ENCODE measurements at regions not wholly inside any gene's neighbourhood (a gene's known extent, or its start where the extent isn't known, plus 50 kb on each side); places are given as distances from the start of the nearest gene placed in this dataset.

GRCh38 chr9:30524311-30524710 lies 1860.1 kb upstream of the ACO1 start:
- Histone ChIP-seq H3K4me3 (no peak overlapping the region), H3F3A (ENCODE audit: insufficient read depth, low read depth) (no peaks in the 10 kb centered on the region), H3K4me2 (no peak overlapping the region), H3K9me3 (ENCODE audit: insufficient read depth, low read depth) (no peaks in the 10 kb centered on the region), H4K20me1 (ENCODE audit: insufficient read depth) (no peaks in the 10 kb centered on the region), H3K4me1 (replicated peaks; ENCODE audit: insufficient read depth) (no peaks in the 10 kb centered on the region), H3K9me2 (ENCODE audit: insufficient read depth) (no peaks in the 10 kb centered on the region), H3K27ac (no peak overlapping the region), H3K36me3 (ENCODE audit: low read depth) (no peaks in the 10 kb centered on the region), H3K79me2 (ENCODE audit: low read depth) (no peaks in the 10 kb centered on the region), H2AFZ (no peak overlapping the region), H3K27me3 (ENCODE audit: insufficient read depth, low read depth) (no peaks in the 10 kb centered on the region)
- no peak for TF ChIP-seq EZH2 (IDR thresholded peaks at IDR 0.05; ENCODE audit: low read depth)
- TF ChIP-seq CTCF (conservative IDR thresholded peaks at IDR 0.05): no peak
- no TSS peak for BruUV-seq (replicated peaks)
- POLR2A ChIA-PET (ENCODE audit: unreplicated experiment): no interaction called here
- no peak for DNase-seq
- CTCF ChIA-PET: no interaction called here
- intact Hi-C loops (cut with micrococcal nuclease; ENCODE audit: unreplicated experiment): no loop called here

DNA sequence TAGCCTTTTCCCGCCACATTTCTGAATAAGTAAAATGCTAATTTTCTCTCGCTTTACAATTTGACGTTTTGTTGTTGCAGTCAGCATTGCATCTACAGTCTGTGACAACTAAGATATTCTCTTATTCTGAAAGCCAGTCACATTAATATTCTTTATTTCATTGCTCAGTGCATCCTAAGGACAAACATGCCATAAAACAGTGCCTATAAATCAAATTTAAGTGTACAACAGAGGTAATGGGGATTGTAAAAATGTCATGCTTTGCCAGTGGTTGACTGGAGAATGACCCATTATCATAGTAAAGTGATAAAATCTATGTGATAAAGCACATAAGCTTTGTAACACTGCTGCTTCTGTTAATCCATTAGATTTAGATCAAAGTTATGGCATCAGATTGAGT lies 1850.0 kb upstream of the ACO1 start:
- Histone ChIP-seq H3K4me2 (no peak overlapping the region), H3K79me2 (ENCODE audit: low read depth) (no peaks in the 10 kb centered on the region), H3K9me3 (ENCODE audit: insufficient read depth, low read depth) (no peaks in the 10 kb centered on the region), H3F3A (ENCODE audit: insufficient read depth, low read depth) (no peaks in the 10 kb centered on the region), H4K20me1 (ENCODE audit: insufficient read depth) (no peaks in the 10 kb centered on the region), H3K27me3 (ENCODE audit: insufficient read depth, low read depth) (no peaks in the 10 kb centered on the region), H3K4me1 (replicated peaks; ENCODE audit: insufficient read depth) (no peaks in the 10 kb centered on the region), H3K4me3 (no peak overlapping the region), H3K36me3 (ENCODE audit: low read depth) (no peaks in the 10 kb centered on the region), H3K9me2 (ENCODE audit: insufficient read depth) (no peaks in the 10 kb centered on the region), H2AFZ (no peak overlapping the region), H3K27ac (no peak overlapping the region)
- intact Hi-C loops (cut with micrococcal nuclease; ENCODE audit: unreplicated experiment): no loop called here
- ChIA-PET POLR2A (ENCODE audit: unreplicated experiment) (no interaction called here), CTCF (no interaction called here)
- DNase-seq: no peak
- TF ChIP-seq EZH2 (IDR thresholded peaks at IDR 0.05; ENCODE audit: low read depth): no peak
- TF ChIP-seq CTCF (conservative IDR thresholded peaks at IDR 0.05): no peak
- no TSS peak for BruUV-seq (replicated peaks)

DNA sequence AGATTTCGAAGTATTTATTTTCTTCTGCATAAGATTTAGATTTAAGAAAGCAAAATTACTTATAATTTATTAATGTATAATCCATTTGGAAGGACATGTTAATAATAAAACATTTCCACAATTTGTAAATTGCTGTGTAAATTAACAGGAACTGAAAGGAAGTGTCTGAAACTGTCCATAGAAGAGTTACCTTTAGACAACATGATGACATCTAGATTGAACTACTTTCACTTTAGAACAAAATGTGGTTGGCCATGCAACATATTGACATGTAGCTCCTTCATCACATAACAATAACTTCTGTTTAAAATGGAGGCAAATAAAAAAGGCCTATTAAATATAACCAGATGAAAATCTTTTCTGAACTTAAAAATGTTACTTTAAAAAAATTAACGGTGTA lies 1849.5 kb upstream of the ACO1 start:
- no peak for DNase-seq
- Histone ChIP-seq H3F3A (ENCODE audit: insufficient read depth, low read depth) (no peaks in the 10 kb centered on the region), H3K27me3 (ENCODE audit: insufficient read depth, low read depth) (no peaks in the 10 kb centered on the region), H4K20me1 (ENCODE audit: insufficient read depth) (no peaks in the 10 kb centered on the region), H3K4me1 (replicated peaks; ENCODE audit: insufficient read depth) (no peaks in the 10 kb centered on the region), H2AFZ (no peak overlapping the region), H3K27ac (no peak overlapping the region), H3K79me2 (ENCODE audit: low read depth) (no peaks in the 10 kb centered on the region), H3K9me3 (ENCODE audit: insufficient read depth, low read depth) (no peaks in the 10 kb centered on the region), H3K36me3 (ENCODE audit: low read depth) (no peaks in the 10 kb centered on the region), H3K4me2 (no peak overlapping the region), H3K4me3 (no peak overlapping the region), H3K9me2 (ENCODE audit: insufficient read depth) (no peaks in the 10 kb centered on the region)
- TF ChIP-seq CTCF (conservative IDR thresholded peaks at IDR 0.05): no peak
- TF ChIP-seq EZH2 (IDR thresholded peaks at IDR 0.05; ENCODE audit: low read depth): no peak
- POLR2A ChIA-PET (ENCODE audit: unreplicated experiment): no interaction called here
- intact Hi-C loops (cut with micrococcal nuclease; ENCODE audit: unreplicated experiment): no loop called here
- CTCF ChIA-PET: no interaction called here
- no TSS peak for BruUV-seq (replicated peaks)

Measured in PC-9 (cell line).